Activated naive CD4-positive, alpha-beta T cell (primary cell): ENCODE measurements at regions not wholly inside any gene's neighbourhood (a gene's known extent, or its start where the extent isn't known, plus 50 kb on each side); places are given as distances from the start of the nearest gene placed in this dataset.
"Not testable (repeated sequence)": the region's sequence is repeated elsewhere in the genome, so short reads cannot be mapped to it uniquely, and the experiment has no call there.

ENCODE experiments used
- DNase-seq, 4 experiments: peaks; one replicate each; lab custom pipeline; 2025; lab: John Stamatoyannopoulos, UW

GRCh38 chr3:5545719-5546118, 358.2 kb downstream of the EDEM1 start:
- no peak for DNase-seq

- DNase-seq, result no peak
Observed at GRCh38 chr3:5553203-5553602, 365.7 kb downstream of the EDEM1 start.

DNA sequence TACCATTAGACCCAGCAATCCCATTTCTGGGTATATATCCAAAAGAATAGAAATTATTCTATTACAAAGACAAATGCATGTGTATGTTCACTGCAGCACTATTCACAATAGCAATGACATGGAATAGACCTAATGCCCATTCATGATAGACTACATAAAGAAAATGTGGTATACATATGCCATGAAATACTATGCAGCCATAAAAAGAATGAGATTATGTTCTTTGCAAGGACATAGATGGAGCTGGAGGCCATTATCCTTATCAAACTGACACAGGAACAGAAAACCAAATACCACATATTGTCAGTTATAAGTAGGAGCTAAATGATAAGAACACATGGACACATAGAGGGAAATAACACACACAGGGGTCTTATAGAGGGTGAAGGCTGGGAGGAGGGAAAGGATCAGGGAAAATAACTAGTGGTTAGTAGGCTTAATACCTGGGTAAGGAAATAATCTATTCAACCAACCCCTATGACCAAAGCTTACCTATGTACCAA, 366.8 kb downstream of the EDEM1 start:
- no peak for DNase-seq

DNA sequence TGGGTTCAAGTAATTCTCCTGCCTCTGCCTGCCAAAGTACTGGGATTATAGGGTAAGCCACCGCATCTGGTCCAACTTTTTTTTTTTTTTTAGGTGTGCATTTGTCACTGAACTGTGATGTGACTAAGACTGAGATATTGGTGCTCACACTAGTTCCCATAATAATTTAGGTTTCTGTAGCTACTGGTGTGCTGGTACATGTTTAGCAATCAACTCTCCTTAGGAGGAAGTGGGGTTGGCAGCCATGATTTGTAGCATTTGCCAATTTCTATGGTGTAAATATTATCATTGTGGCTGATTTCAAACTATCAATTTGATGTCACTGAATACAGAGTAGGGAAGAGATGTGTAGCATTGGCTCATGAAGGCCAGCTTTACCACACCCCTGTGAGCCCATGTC, 372.7 kb downstream of the EDEM1 start:
- DNase-seq, result no peak

- no peak for DNase-seq
Observed at GRCh38 chr3:5563537-5564277, 376.2 kb downstream of the EDEM1 start.

DNA sequence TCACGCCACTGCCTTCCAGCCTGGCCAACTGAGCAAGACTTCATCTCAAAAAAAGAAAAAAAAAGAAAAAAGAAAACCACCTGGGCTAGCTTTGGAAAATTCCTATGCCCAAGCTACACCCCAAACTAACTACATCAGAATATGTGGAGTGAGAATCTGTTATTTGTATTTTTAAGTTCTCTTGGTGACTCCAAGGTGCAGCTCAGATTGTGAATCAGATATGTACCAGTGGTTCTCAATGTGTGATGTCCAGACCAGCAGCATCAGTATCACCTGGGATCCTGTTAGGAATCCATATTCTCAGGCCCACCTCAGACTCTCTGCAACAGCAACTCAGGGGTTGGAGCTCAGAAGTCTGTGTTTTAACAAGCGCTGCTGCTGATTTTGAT, 376.8 kb downstream of the EDEM1 start:
- no peak for DNase-seq

GRCh38 chr3:5565026-5565425, 377.5 kb downstream of the EDEM1 start:
- DNase-seq, result no peak

GRCh38 chr3:5567113-5567512, 379.6 kb downstream of the EDEM1 start:
- DNase-seq, result no peak

GRCh38 chr3:5568451-5568850, 380.9 kb downstream of the EDEM1 start:
- no peak for DNase-seq

DNA sequence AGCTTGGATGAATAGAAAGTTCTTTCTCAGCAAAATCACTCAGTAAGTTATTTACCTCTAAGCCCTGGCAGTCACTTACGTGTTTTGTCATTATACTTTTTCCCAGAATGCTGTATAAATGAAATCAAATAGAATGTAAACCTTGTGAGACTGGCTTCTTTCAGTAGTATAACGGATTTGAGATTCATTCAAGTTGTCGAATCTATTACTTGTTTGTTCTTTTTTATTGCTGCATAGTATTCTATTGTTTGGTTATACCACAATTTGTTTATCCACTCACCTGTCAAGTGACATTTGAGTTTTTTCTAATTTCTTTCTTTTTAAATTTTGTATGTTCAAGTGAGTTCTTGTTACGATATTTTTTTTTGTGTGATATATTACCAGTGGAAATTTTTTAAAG, 381.6 kb downstream of the EDEM1 start:
- no peak for DNase-seq

DNA sequence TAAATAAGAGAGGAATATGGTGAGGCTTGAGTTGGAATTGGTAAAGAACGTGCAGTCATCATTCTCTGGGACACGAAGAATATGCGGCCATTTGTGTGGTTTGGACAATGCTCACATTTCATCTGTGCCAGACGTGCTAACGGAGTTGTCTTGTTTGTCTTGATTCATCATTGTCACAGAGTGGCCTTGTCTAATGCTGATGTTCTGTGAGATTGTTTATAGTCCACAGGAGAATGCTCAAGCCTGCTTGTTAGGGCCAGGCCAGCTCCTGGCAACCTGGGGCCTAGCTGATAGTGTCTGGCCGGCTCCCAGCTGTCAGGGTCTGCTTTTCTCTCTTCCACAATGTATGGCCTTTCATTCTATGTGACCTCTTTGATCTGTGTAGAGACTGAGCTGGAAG, 384.7 kb downstream of the EDEM1 start:
- DNase-seq, result no peak

DNA sequence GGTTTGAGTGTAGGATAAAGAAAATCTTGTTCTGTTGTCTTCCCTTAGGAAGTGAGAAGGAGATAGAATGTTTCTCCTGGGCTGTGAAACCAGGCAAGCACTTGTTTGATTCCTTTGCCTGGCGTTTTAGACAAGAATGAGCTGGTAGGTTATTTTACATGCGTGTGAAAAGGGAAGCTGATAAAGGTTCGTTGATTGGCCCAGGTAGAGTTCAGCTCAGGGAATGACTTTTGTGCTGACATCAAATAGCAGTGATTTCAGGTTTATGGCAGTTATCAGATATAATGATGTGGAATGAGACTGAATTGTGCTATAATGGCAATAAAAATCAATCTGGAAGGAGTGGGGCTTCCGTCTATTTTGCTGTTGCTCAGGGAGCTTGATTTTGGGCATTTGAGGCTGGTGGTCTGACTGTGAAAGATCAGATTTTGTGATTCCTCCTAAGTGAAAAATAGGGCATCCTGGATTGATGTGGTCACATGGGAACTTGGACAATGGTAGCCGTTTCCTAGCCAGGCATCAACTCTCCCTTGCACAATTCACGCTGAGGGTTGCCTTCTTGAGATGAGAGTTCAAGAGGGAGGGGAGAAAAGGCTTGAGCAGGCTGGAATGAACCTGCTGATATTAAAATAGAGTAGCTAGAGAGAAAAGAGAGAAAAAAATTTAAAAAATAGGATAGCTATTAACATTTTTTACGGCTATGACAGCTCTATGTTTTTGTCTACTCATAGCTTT, 388.9 kb downstream of the EDEM1 start:
- no peak for DNase-seq

GRCh38 chr3:5579139-5579602, 391.7 kb downstream of the EDEM1 start:
- no peak for DNase-seq

- no peak for DNase-seq
Observed at GRCh38 chr3:5579946-5580345, 392.4 kb downstream of the EDEM1 start.

GRCh38 chr3:5580826-5581225, 393.3 kb downstream of the EDEM1 start:
- no peak for DNase-seq

DNA sequence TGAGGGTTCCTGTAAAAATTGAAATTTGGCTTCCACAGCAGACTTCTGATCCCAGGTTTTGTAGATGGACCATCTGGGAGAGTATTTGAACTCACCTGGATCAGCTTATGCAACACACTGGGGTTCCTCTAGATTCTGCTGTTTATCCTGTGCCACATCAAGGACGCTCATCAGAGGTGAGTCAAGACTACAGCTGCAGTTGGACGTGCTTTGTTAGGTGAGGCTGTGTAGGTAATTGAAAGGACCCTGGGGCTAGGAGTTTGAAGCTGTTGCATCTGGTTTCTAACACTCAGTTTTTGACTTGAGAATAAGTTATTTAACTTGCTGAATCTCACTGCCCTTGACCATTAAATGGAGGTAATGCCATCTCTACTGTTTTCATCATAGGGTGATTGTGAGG, 394.2 kb downstream of the EDEM1 start:
- DNase-seq, result no peak

GRCh38 chr3:5583920-5584319, 396.4 kb downstream of the EDEM1 start:
- DNase-seq, result no peak

- DNase-seq, result no peak
Observed at GRCh38 chr3:5585085-5585484, 397.6 kb downstream of the EDEM1 start.

GRCh38 chr3:5606884-5607472, 419.5 kb downstream of the EDEM1 start:
- DNase-seq, result no peak

DNA sequence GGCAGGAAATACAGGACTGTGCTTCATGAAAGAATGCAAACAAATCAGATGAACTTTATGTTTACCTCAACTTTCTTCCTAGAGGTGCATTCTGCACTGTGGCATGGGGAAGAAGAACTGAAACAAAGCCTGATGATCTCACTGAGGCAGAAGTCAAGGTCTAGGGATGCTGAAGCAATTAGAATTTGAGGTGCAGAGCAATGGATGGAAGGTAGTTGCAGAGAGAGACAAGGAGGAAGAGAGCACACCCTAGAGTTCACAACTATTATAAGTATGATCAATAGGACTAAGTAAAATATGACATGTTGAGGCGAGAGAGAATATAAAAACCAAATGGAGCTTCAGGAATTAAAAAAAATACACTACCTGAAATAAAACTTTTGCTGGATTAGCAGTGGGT, 420.1 kb downstream of the EDEM1 start:
- no peak for DNase-seq

DNA sequence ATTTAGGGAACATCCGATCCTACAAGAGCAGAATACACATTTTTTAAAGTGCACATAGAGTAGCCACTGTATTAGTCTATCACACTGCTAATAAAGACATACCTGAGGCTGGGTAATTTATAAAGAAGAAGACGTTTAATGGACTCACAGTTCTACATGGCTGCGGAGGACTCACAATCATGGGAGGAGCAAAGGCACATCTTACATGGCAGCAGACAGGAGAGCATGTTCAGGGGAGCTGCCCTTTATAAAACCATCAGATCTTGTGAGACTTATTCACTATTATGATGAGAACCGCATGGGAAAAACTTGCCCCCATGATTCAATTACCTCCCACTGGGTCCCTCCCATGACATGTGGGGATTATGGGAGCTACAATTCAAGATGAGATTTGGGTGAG, 421.5 kb downstream of the EDEM1 start:
- not testable (repeated sequence) for DNase-seq

DNA sequence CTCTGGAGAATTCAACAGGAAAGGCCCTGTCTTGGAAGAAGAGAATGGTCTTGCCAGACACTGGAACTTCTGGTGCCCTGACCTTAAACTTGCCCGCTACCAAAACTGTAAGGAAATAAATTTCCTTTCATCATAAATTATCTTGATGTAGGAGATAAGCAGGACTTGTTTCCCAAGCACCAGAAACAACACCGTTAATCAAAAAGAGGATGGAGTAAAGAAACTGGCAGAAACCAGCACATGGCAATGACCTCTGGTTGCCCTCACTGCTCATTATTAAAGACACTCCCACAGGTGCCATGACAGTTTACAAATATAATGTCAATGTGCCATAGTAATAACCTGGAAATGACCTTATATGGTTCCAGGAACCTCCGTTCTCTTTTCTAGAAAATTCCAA, 426.1 kb downstream of the EDEM1 start:
- DNase-seq, result no peak

- DNase-seq, result no peak
Observed at GRCh38 chr3:5616873-5617272, 429.4 kb downstream of the EDEM1 start.
